K562 (cell line): ENCODE measurements at regions not wholly inside any gene's neighbourhood (a gene's known extent, or its start where the extent isn't known, plus 50 kb on each side); places are given as distances from the start of the nearest gene placed in this dataset.

Experiments
- ARID3A ChIP-seq: IDR thresholded peaks from 2 replicates; pipeline ENCODE4 v1.6.1; 2012; ENCODE audit warnings: low read depth, low read length, improper control_type of control experiment, borderline replicate concordance
- CBFA2T2 ChIP-seq: fragments of 450-650 bp; conservative IDR thresholded peaks from 2 replicates; pipeline ENCODE4 v1.6.1; 2017; ENCODE audit warnings: mild to moderate bottlenecking
- CBX3 ChIP-seq, 2 experiments: IDR thresholded peaks; 1 replicate in 1 of 2; 2 replicates in 1 of 2; pipeline ENCODE4 v1.6.1; 2012; ENCODE audit warnings: inconsistent platforms in 2 of 2, low read length in 2 of 2, borderline replicate concordance in 1 of 2, control low read depth in 1 of 2
- CREM ChIP-seq: IDR thresholded peaks from 2 replicates; pipeline ENCODE4 v1.6.1; 2014; ENCODE audit warnings: antibody characterized with exemption, low read depth
- CTBP1 ChIP-seq: fragments of 450-650 bp; IDR thresholded peaks from 2 replicates; pipeline ENCODE4 v1.6.1; 2016; ENCODE audit warnings: borderline replicate concordance
- DLX4 ChIP-seq: fragments of 250-450 bp; sonication (Bioruptor Pico); IDR thresholded peaks from 2 replicates; pipeline ENCODE4 v1.6.1; 2021; ENCODE audit warnings: mild to moderate bottlenecking
- ILF3 ChIP-seq: fragments of 450-650 bp; IDR thresholded peaks from 2 replicates; pipeline ENCODE4 v1.6.1; 2018; ENCODE audit warnings: antibody characterized with exemption, mild to moderate bottlenecking, moderate library complexity, borderline replicate concordance
- MAFG ChIP-seq: fragments of 450-650 bp; conservative IDR thresholded peaks from 2 replicates; pipeline ENCODE4 v1.6.1; 2016; ENCODE audit warnings: missing genetic modification characterization, missing compliant biosample characterization
- MAFK ChIP-seq: IDR thresholded peaks from 2 replicates; pipeline ENCODE4 v1.6.1; 2011; ENCODE audit warnings: low read length, improper control_type of control experiment
- MEF2A ChIP-seq: IDR thresholded peaks from 2 replicates; pipeline ENCODE4 v1.6.1; 2011; ENCODE audit warnings: low read depth, mild to moderate bottlenecking, low read length, moderate library complexity; ENCODE audit not compliant: control insufficient read depth
- MITF ChIP-seq: IDR thresholded peaks from 2 replicates; pipeline ENCODE4 v1.6.1; 2014; ENCODE audit warnings: antibody characterized with exemption
- PCBP2 ChIP-seq: fragments of 200-400 bp; formaldehyde crosslinking; IDR thresholded peaks from 2 replicates; pipeline ENCODE4 v1.6.1; 2018; ENCODE audit warnings: low read length, low read depth, mild to moderate bottlenecking, moderate library complexity; ENCODE audit not compliant: poor library complexity, severe bottlenecking
- RFX7 ChIP-seq: fragments of 250-450 bp; sonication (Bioruptor Pico); IDR thresholded peaks from 2 replicates; pipeline ENCODE4 v1.5.1; 2021; ENCODE audit warnings: mild to moderate bottlenecking
- TCF3 ChIP-seq: sonication (generic); formaldehyde crosslinking; IDR thresholded peaks from 2 replicates; pipeline ENCODE4 v1.4.0; 2020; ENCODE audit warnings: mild to moderate bottlenecking, missing genetic modification reagents
- UBTF ChIP-seq, 2 experiments: IDR thresholded peaks; 2 replicates each; pipeline ENCODE4 v1.6.1; 2012; ENCODE audit warnings: improper control_type of control experiment in 2 of 2, low read depth in 2 of 2, low read length in 2 of 2, borderline replicate concordance in 1 of 2
- ZNF354B ChIP-seq: fragments of 250-450 bp; sonication (Bioruptor Pico); IDR thresholded peaks from 2 replicates; pipeline ENCODE4 v1.4.0; 2020
- ZNF445 ChIP-seq: fragments of 250-450 bp; sonication (Bioruptor Pico); IDR thresholded peaks from 2 replicates; pipeline ENCODE4 v1.4.0; 2020; ENCODE audit warnings: low read depth, mild to moderate bottlenecking, moderate library complexity
- ZNF780A ChIP-seq: fragments of 250-450 bp; sonication (Bioruptor Pico); IDR thresholded peaks from 2 replicates; pipeline ENCODE4 v1.5.0; 2021; ENCODE audit warnings: mild to moderate bottlenecking

- TF ChIP-seq CBFA2T2 (peak; percentile 91), PCBP2 (no peak), MAFK (no peak), MAFG (tag) (no peak), TCF3 (CRISPR knock-in tag) (peak; percentile 87), ZNF780A (CRISPR knock-in tag) (no peak), ARID3A (no peak), DLX4 (CRISPR knock-in tag) (no peak), UBTF (IDR thresholded peaks at IDR 0.05; ENCODE audit: borderline replicate concordance in 1 of 2, low read depth in 2 of 2, low read length in 2 of 2) (no peak), CBX3 (IDR thresholded peaks at IDR 0.05; ENCODE audit: borderline replicate concordance in 1 of 2, low read length in 2 of 2) (peak in 1 of 2 experiments; percentile 53; a peak in 1 of 3 replicates), CTBP1 (peak; percentile 34; the same call in 1 of the 2 replicates), ZNF445 (CRISPR knock-in tag) (no peak), CREM (0 out of 2 replicates have a peak, but pooled peaks have one; percentile 4), MITF (no peak), ILF3 (no peak), RFX7 (CRISPR knock-in tag) (no peak), MEF2A (peak; percentile 66; the same call in 1 of the 2 replicates), ZNF354B (CRISPR knock-in tag) (no peak)
These were observed 134.6 kb upstream of the SPATS2L start (continued) for GRCh38 chr2:200171731-200172482.
